DND-41 (cell line): ENCODE measurements at regions not wholly inside any gene's neighbourhood (a gene's known extent, or its start where the extent isn't known, plus 50 kb on each side); places are given as distances from the start of the nearest gene placed in this dataset.
"Not testable (repeated sequence)": the region's sequence is repeated elsewhere in the genome, so short reads cannot be mapped to it uniquely, and the experiment has no call there.

ENCODE experiments used
- ATAC-seq: fragments of 200-7000 bp; cut with Tn5 transposase; 3 replicates; pipeline ENCODE4 v1.9.1; 2021; ENCODE audit warnings: low read depth; ENCODE audit not compliant: insufficient read depth
- DNase-seq: peaks from one replicate; pipeline ENCODE4 v3.0.0-alpha.2; 2020
- H2AFZ ChIP-seq: 2 replicates; pipeline ENCODE4 v1.6.0; 2012; ENCODE audit warnings: low read depth, low read length
- H3K27ac ChIP-seq: 2 replicates; pipeline ENCODE4 v1.5.1; 2012; ENCODE audit warnings: low read length, inconsistent platforms
- H3K27me3 ChIP-seq: fragments of 200-600 bp; sonication (generic); 2 replicates; pipeline ENCODE4 v1.6.0; 2012; ENCODE audit warnings: low read length, mild to moderate bottlenecking, inconsistent platforms; ENCODE audit not compliant: insufficient read depth, poor library complexity
- H3K36me3 ChIP-seq: 2 replicates; pipeline ENCODE4 v1.5.1; 2012; ENCODE audit warnings: low read length, inconsistent platforms; ENCODE audit not compliant: insufficient read depth
- H3K4me1 ChIP-seq: 2 replicates; pipeline ENCODE4 v1.5.1; 2012; ENCODE audit warnings: mild to moderate bottlenecking, low read length; ENCODE audit not compliant: insufficient read depth
- H3K4me2 ChIP-seq: 2 replicates; pipeline ENCODE4 v1.6.0; 2012; ENCODE audit warnings: mild to moderate bottlenecking, moderate library complexity, low read length, inconsistent platforms; ENCODE audit not compliant: insufficient read depth
- H3K4me3 ChIP-seq, 2 experiments: fragments of 200-600 bp in 1 of 2; shearing (Covaris generic) in 1 of 2; 2 replicates each; pipeline ENCODE4 v1.5.1; 2012 to 2016; ENCODE audit warnings: inconsistent platforms in 2 of 2, low read length in 2 of 2, mild to moderate bottlenecking in 2 of 2, low read depth in 1 of 2, moderate library complexity in 1 of 2
- H3K79me2 ChIP-seq: 2 replicates; pipeline ENCODE4 v1.6.0; 2012; ENCODE audit warnings: low read length, inconsistent platforms; ENCODE audit not compliant: insufficient read depth
- H3K9ac ChIP-seq: 2 replicates; pipeline ENCODE4 v1.6.0; 2012; ENCODE audit warnings: low read depth, mild to moderate bottlenecking, inconsistent platforms, low read length, moderate library complexity
- H3K9me3 ChIP-seq: 2 replicates; pipeline ENCODE4 v1.5.1; 2012; ENCODE audit warnings: low read length, moderate library complexity, mild to moderate bottlenecking, inconsistent platforms; ENCODE audit not compliant: insufficient read depth, severe bottlenecking
- H4K20me1 ChIP-seq: 2 replicates; pipeline ENCODE4 v1.6.0; 2012; ENCODE audit warnings: low read length; ENCODE audit not compliant: insufficient read depth
- EZH2 ChIP-seq: IDR thresholded peaks from 3 replicates; pipeline ENCODE4 v1.6.1; 2012; ENCODE audit warnings: borderline replicate concordance, low read depth, mild to moderate bottlenecking, moderate library complexity, low read length, inconsistent platforms; ENCODE audit not compliant: severe bottlenecking
- TF ChIP-seq, protein P1 (sequence below): IDR thresholded peaks from 2 replicates; pipeline ENCODE4 v1.5.1; 2012; ENCODE audit warnings: borderline replicate concordance, low read length, moderate library complexity, mild to moderate bottlenecking; ENCODE audit not compliant: poor library complexity, severe bottlenecking; ENCODE audit errors: extremely low read depth

DNA sequence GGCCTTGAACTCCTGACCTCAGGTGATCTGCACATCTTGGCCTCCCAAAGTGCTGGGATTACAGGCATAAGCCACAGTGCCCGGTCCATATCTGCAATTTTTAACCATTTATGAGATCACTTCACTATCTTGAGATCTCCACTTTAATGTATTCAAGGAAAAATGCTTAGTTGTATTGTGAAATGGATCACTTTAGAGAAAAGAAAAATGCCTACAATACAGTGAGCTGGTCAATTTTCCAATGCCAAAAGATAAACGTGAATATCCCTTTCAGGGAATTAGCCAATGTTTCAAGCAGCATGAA lies 82.8 kb upstream of the ZNF217 start:
- Histone ChIP-seq H2AFZ (no peak overlapping the region), H3K9ac (no peak overlapping the region), H3K4me3 (no peak overlapping the region), H4K20me1 (no peaks in the 10 kb centered on the region), H3K27me3 (no peaks in the 10 kb centered on the region), H3K4me2 (no peak overlapping the region), H3K9me3 (no peaks in the 10 kb centered on the region), H3K27ac (peak overlapping the region; percentile 16; the same call in 1 of the 2 replicates), H3K4me1 (peaks cover 32% of the 10 kb centered on the region), H3K79me2 (no peaks in the 10 kb centered on the region), H3K36me3 (no peaks in the 10 kb centered on the region)
- no peak for ATAC-seq
- no peak for DNase-seq
- TF ChIP-seq, protein P1, sequence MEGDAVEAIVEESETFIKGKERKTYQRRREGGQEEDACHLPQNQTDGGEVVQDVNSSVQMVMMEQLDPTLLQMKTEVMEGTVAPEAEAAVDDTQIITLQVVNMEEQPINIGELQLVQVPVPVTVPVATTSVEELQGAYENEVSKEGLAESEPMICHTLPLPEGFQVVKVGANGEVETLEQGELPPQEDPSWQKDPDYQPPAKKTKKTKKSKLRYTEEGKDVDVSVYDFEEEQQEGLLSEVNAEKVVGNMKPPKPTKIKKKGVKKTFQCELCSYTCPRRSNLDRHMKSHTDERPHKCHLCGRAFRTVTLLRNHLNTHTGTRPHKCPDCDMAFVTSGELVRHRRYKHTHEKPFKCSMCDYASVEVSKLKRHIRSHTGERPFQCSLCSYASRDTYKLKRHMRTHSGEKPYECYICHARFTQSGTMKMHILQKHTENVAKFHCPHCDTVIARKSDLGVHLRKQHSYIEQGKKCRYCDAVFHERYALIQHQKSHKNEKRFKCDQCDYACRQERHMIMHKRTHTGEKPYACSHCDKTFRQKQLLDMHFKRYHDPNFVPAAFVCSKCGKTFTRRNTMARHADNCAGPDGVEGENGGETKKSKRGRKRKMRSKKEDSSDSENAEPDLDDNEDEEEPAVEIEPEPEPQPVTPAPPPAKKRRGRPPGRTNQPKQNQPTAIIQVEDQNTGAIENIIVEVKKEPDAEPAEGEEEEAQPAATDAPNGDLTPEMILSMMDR = no peak
- no peak for TF ChIP-seq EZH2

DNA sequence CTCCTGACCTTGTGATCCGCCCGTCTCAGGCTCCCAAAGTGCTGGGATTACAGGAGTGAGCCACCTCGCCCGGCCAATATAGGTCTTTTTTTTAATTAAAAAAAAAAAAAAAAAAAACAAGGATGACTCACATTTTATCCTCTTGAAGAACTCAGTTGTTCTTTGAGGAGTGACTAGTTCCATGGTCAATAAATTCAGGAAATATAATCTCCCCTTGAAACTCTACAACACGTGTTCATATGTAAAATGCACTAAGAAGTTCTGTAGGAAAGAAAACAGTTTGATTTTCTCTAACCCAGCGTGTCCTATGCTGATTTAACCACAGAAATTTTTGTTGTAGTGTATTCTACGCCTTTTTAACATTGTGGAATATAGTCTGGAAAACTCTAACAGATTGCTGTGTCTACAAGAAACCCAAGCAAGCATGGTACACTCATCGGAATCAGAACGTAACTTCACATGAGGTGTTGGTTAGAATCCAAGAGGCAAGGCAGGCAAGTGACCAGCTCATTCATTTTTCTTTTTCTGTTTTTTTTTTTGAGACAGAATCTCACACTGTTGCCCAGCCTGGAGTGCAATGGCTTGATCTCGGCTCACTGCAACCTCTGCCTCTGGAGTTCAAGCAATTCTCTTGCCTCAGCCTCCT lies 79.0 kb upstream of the ZNF217 start:
- Histone ChIP-seq H3K9ac (no peak overlapping the region), H3K4me2 (no peak overlapping the region), H3K4me3 (no peak overlapping the region), H3K36me3 (no peaks in the 10 kb centered on the region), H3K4me1 (peaks cover 4% of the 10 kb centered on the region), H2AFZ (no peak overlapping the region), H4K20me1 (no peaks in the 10 kb centered on the region), H3K9me3 (no peaks in the 10 kb centered on the region), H3K79me2 (no peaks in the 10 kb centered on the region), H3K27me3 (no peaks in the 10 kb centered on the region), H3K27ac (no peak overlapping the region)
- ATAC-seq (no peak), DNase-seq (no peak)
- TF ChIP-seq, protein P1 = no peak
- no peak for TF ChIP-seq EZH2

DNA sequence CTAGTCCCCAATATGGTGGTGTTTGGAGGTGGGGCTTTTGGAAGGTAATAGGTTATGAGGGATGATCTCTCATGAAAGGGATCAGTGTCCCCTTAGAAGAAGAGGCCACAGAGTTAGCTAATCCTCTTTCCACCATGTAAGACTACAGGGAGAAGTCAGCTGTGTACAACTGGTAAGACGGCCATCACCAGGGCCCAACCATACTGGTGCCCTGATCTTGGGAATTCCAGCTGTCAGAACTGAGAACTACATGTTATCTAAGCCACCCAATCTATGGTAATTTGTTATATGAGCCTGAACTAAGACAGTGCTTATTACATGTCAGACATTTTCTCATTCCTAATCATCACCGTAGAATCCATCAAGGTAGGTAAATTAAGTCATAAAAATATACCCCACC lies 77.7 kb upstream of the ZNF217 start:
- Histone ChIP-seq H3K79me2 (no peaks in the 10 kb centered on the region), H3K4me3 (no peak overlapping the region), H3K4me1 (no peaks in the 10 kb centered on the region), H3K9me3 (no peaks in the 10 kb centered on the region), H2AFZ (no peak overlapping the region), H3K27me3 (no peaks in the 10 kb centered on the region), H3K4me2 (no peak overlapping the region), H3K36me3 (no peaks in the 10 kb centered on the region), H4K20me1 (no peaks in the 10 kb centered on the region), H3K27ac (no peak overlapping the region), H3K9ac (no peak overlapping the region)
- TF ChIP-seq, protein P1 = no peak
- no peak for TF ChIP-seq EZH2
- no peak for ATAC-seq
- no peak for DNase-seq

DNA sequence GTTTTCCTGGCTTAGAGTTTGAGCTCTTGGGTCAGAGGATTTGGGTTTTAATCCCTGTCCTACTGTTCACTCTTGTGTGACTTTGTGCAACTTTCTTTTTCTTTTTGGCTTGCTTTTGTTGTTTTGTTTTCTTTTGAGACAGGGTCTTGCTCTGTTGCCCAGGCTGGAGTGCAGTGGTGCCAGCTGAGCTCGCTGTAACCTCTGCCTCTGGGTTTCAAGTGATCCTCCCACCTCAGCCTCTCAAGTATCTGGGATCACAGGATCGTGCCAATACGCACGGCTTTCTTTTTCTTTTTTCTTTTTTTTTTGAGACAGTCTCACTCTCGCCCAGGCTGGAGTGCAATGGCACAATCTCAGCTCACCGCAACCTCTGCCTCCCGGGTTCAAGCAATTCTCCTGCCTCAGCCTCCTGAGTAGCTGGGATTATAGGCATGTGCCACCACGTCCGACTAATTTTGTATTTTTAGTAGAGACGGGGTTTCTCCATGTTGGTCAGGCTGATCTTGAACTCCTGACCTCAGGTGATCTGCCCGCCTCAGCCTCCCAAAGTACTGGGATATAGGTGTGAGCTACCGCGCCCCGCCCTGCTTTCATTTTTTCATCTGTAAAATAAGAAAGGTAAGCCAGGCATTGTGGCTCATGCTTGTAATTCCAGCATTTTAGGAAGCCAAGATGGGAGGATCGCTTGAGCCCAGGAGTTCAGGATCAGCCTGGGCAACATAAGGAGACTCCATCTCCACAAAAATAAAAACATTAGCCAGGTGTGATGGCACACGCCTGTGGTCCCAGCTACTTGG lies 76.1 kb upstream of the ZNF217 start:
- DNase-seq, H3K4me2 ChIP-seq, H3K27ac ChIP-seq, H3K4me3 ChIP-seq, H3K27me3 ChIP-seq, H3K4me1 ChIP-seq, ATAC-seq, H3K9ac ChIP-seq, H2AFZ ChIP-seq, H3K79me2 ChIP-seq, H3K36me3 ChIP-seq, H4K20me1 ChIP-seq, H3K9me3 ChIP-seq: not testable (repeated sequence)
